Mesendoderm (in vitro differentiated cells): ENCODE measurements at regions not wholly inside any gene's neighbourhood (a gene's known extent, or its start where the extent isn't known, plus 50 kb on each side); places are given as distances from the start of the nearest gene placed in this dataset.

Source experiments
- DNase-seq: peaks from one replicate; pipeline ENCODE4 v3.0.0; 2013
- H2AK5ac ChIP-seq: 2 replicates; pipeline ENCODE4 v1.6.1; 2013; ENCODE audit warnings: low read length, inconsistent platforms
- H2BK120ac ChIP-seq: 2 replicates; pipeline ENCODE4 v1.6.1; 2013; ENCODE audit warnings: low read depth, mild to moderate bottlenecking, low read length, moderate library complexity, mixed read lengths
- H2BK15ac ChIP-seq: replicated peaks from 2 replicates; pipeline ENCODE4 v1.6.1; 2013; ENCODE audit warnings: low read depth, mild to moderate bottlenecking, moderate library complexity
- H2BK5ac ChIP-seq: 2 replicates; pipeline ENCODE4 v1.6.1; 2013; ENCODE audit warnings: low read length, inconsistent platforms
- H3K18ac ChIP-seq: 2 replicates; pipeline ENCODE4 v1.6.1; 2013; ENCODE audit warnings: mild to moderate bottlenecking, low read length, mixed read lengths
- H3K23ac ChIP-seq: one replicate; pipeline ENCODE4 v1.6.1; 2013; ENCODE audit warnings: low read length
- H3K27ac ChIP-seq: 2 replicates; pipeline ENCODE4 v1.5.1; 2013; ENCODE audit warnings: low read depth, mild to moderate bottlenecking, inconsistent platforms, low read length, moderate library complexity
- H3K27me3 ChIP-seq: 2 replicates; pipeline ENCODE4 v1.6.1; 2013; ENCODE audit warnings: low read length, control low read depth, mild to moderate bottlenecking, inconsistent platforms; ENCODE audit not compliant: insufficient read depth, poor library complexity
- H3K36me3 ChIP-seq: 2 replicates; pipeline ENCODE4 v1.6.1; 2013; ENCODE audit warnings: low read length, inconsistent platforms; ENCODE audit not compliant: control insufficient read depth, insufficient read depth
- H3K4ac ChIP-seq: one replicate; pipeline ENCODE4 v1.6.1; 2013; ENCODE audit warnings: low read depth, mild to moderate bottlenecking, low read length, moderate library complexity
- H3K4me1 ChIP-seq: 2 replicates; pipeline ENCODE4 v1.6.1; 2013; ENCODE audit warnings: low read depth, low read length, inconsistent platforms; ENCODE audit not compliant: control insufficient read depth
- H3K4me2 ChIP-seq: 2 replicates; pipeline ENCODE4 v1.6.1; 2013; ENCODE audit warnings: low read length
- H3K4me3 ChIP-seq: 2 replicates; pipeline ENCODE4 v1.5.1; 2013; ENCODE audit warnings: mild to moderate bottlenecking, low read length
- H3K56ac ChIP-seq: one replicate; pipeline ENCODE4 v1.6.1; 2013; ENCODE audit warnings: low read length
- H3K79me1 ChIP-seq: 2 replicates; pipeline ENCODE4 v1.6.1; 2013; ENCODE audit warnings: low read length, inconsistent platforms
- H3K79me2 ChIP-seq: 2 replicates; pipeline ENCODE4 v1.6.1; 2013; ENCODE audit warnings: mild to moderate bottlenecking, low read length; ENCODE audit not compliant: control insufficient read depth, insufficient read depth
- H3K9ac ChIP-seq: 2 replicates; pipeline ENCODE4 v1.6.1; 2013; ENCODE audit warnings: low read length, inconsistent platforms
- H4K5ac ChIP-seq: one replicate; pipeline ENCODE4 v1.6.1; 2013; ENCODE audit warnings: low read length
- H4K8ac ChIP-seq: one replicate; pipeline ENCODE4 v1.6.1; 2013; ENCODE audit warnings: low read depth, mild to moderate bottlenecking, control low read depth, low read length, moderate library complexity
- WGBS: extraction: QIAGEN DNeasy Blood & Tissue Kit; methylation state at CpG from one replicate; pipeline ENCODE4 v1.1.7; 2013; ENCODE audit warnings: low lambda C conversion rate, missing lambda C conversion rate; ENCODE audit not compliant: insufficient coverage; ENCODE audit errors: extremely low coverage; 5-methylcytosine and 5-hydroxymethylcytosine counted together

- no peak overlapping the region for H3K27ac ChIP-seq
- H3K4ac ChIP-seq, result no peak overlapping the region
- no peaks in the 10 kb centered on the region for H3K79me2 ChIP-seq
- H2BK5ac ChIP-seq, result no peak overlapping the region
- no peak overlapping the region for H3K56ac ChIP-seq
- H3K9ac ChIP-seq, result no peak overlapping the region
- H3K27me3 ChIP-seq, result no peaks in the 10 kb centered on the region
- no peak overlapping the region for H4K8ac ChIP-seq
- no peak for DNase-seq
- no peak overlapping the region for H3K4me2 ChIP-seq
- H2AK5ac ChIP-seq, result no peak overlapping the region
- no peak overlapping the region for H2BK120ac ChIP-seq
- H3K18ac ChIP-seq, result no peak overlapping the region
- no peaks in the 10 kb centered on the region for H3K36me3 ChIP-seq
- no peak overlapping the region for H3K4me3 ChIP-seq
- no peaks in the 10 kb centered on the region for H3K79me1 ChIP-seq
- H4K5ac ChIP-seq, result no peak overlapping the region
- no peak overlapping the region for H3K23ac ChIP-seq
- H3K4me1 ChIP-seq, result no peaks in the 10 kb centered on the region
- no peak overlapping the region for H2BK15ac ChIP-seq
- no CpG with 5 or more reads among the region's 1 CpG for WGBS
These were observed 494.3 kb downstream of the SQOR start for GRCh38 chr15:46129145-46129544.

GRCh38 chr15:46131876-46132275 is 497.0 kb downstream of the SQOR start:
- Histone ChIP-seq H3K4me3 (no peak overlapping the region), H4K5ac (no peak overlapping the region), H2BK5ac (no peak overlapping the region), H3K56ac (no peak overlapping the region), H3K23ac (no peak overlapping the region), H3K9ac (no peak overlapping the region), H2BK15ac (no peak overlapping the region), H3K79me2 (no peaks in the 10 kb centered on the region), H3K4me2 (no peak overlapping the region), H3K4me1 (no peaks in the 10 kb centered on the region), H2BK120ac (no peak overlapping the region), H2AK5ac (no peak overlapping the region), H3K4ac (no peak overlapping the region), H3K36me3 (no peaks in the 10 kb centered on the region), H3K27ac (no peak overlapping the region), H3K27me3 (no peaks in the 10 kb centered on the region), H4K8ac (no peak overlapping the region), H3K18ac (no peak overlapping the region), H3K79me1 (no peaks in the 10 kb centered on the region)
- no peak for DNase-seq
- no CpG with 5 or more reads among the region's 6 CpGs for WGBS

- Histone ChIP-seq H3K27ac (no peak overlapping the region), H3K56ac (no peak overlapping the region), H3K4me2 (no peak overlapping the region), H3K4me3 (no peak overlapping the region), H2AK5ac (no peak overlapping the region), H3K27me3 (no peaks in the 10 kb centered on the region), H3K9ac (no peak overlapping the region), H4K8ac (no peak overlapping the region), H3K36me3 (no peaks in the 10 kb centered on the region), H3K4ac (no peak overlapping the region), H4K5ac (no peak overlapping the region), H2BK5ac (no peak overlapping the region), H2BK15ac (no peak overlapping the region), H3K18ac (no peak overlapping the region), H2BK120ac (no peak overlapping the region), H3K79me2 (no peaks in the 10 kb centered on the region), H3K23ac (no peak overlapping the region), H3K79me1 (no peaks in the 10 kb centered on the region), H3K4me1 (no peaks in the 10 kb centered on the region)
- WGBS, result no CpG with 5 or more reads among the region's 2 CpGs
- no peak for DNase-seq
These were observed 502.6 kb downstream of the SQOR start for GRCh38 chr15:46137443-46137842.

- Histone ChIP-seq H3K4me3 (no peak overlapping the region), H3K4me2 (no peak overlapping the region), H3K4ac (no peak overlapping the region), H3K79me1 (no peaks in the 10 kb centered on the region), H2AK5ac (no peak overlapping the region), H3K4me1 (no peaks in the 10 kb centered on the region), H3K27me3 (no peaks in the 10 kb centered on the region), H3K79me2 (no peaks in the 10 kb centered on the region), H4K8ac (no peak overlapping the region), H3K27ac (no peak overlapping the region), H3K56ac (no peak overlapping the region), H2BK15ac (no peak overlapping the region), H3K9ac (no peak overlapping the region), H2BK120ac (no peak overlapping the region), H3K36me3 (no peaks in the 10 kb centered on the region), H2BK5ac (no peak overlapping the region), H3K18ac (no peak overlapping the region), H3K23ac (no peak overlapping the region), H4K5ac (no peak overlapping the region)
- no peak for DNase-seq
- WGBS, result no CpG with 5 or more reads among the region's 3 CpGs
These were observed 511.2 kb downstream of the SQOR start for GRCh38 chr15:46146002-46146401.

- H3K4me3 ChIP-seq, result no peak overlapping the region
- no peak overlapping the region for H3K27ac ChIP-seq
- no peaks in the 10 kb centered on the region for H3K27me3 ChIP-seq
- no peaks in the 10 kb centered on the region for H3K36me3 ChIP-seq
- no peaks in the 10 kb centered on the region for H3K79me1 ChIP-seq
- no peak overlapping the region for H2BK15ac ChIP-seq
- no peak overlapping the region for H4K5ac ChIP-seq
- no peak overlapping the region for H2BK5ac ChIP-seq
- no peak for DNase-seq
- no peak overlapping the region for H3K4ac ChIP-seq
- no CpG with 5 or more reads among the region's 2 CpGs for whole genome bisulfite sequencing
- no peak overlapping the region for H3K4me2 ChIP-seq
- no peak overlapping the region for H2BK120ac ChIP-seq
- no peaks in the 10 kb centered on the region for H3K79me2 ChIP-seq
- H4K8ac ChIP-seq, result no peak overlapping the region
- H3K56ac ChIP-seq, result no peak overlapping the region
- H3K18ac ChIP-seq, result no peak overlapping the region
- no peak overlapping the region for H3K9ac ChIP-seq
- H3K23ac ChIP-seq, result no peak overlapping the region
- no peaks in the 10 kb centered on the region for H3K4me1 ChIP-seq
- H2AK5ac ChIP-seq, result no peak overlapping the region
These were observed 512.1 kb downstream of the SQOR start for GRCh38 chr15:46146915-46147314.

GRCh38 chr15:46151786-46152185 is 517.0 kb downstream of the SQOR start:
- H3K23ac ChIP-seq, result no peak overlapping the region

More at GRCh38 chr15:46151786-46152185, 517.0 kb downstream of the SQOR start:
- Histone ChIP-seq H3K79me2 (no peaks in the 10 kb centered on the region), H3K36me3 (no peaks in the 10 kb centered on the region), H2BK5ac (no peak overlapping the region), H3K18ac (no peak overlapping the region), H4K8ac (no peak overlapping the region), H2BK120ac (no peak overlapping the region), H2BK15ac (no peak overlapping the region), H3K27me3 (no peaks in the 10 kb centered on the region), H2AK5ac (no peak overlapping the region), H3K27ac (no peak overlapping the region), H3K4ac (no peak overlapping the region), H3K4me1 (no peaks in the 10 kb centered on the region), H3K79me1 (no peaks in the 10 kb centered on the region), H3K4me3 (no peak overlapping the region), H3K56ac (no peak overlapping the region), H3K4me2 (no peak overlapping the region), H4K5ac (no peak overlapping the region), H3K9ac (no peak overlapping the region)
- no CpG with 5 or more reads among the region's 1 CpG for WGBS
- peak; percentile 14 for DNase-seq
